ENCODE measurements at regions not wholly inside any gene's neighbourhood (a gene's known extent, or its start where the extent isn't known, plus 50 kb on each side); places are given as distances from the start of the nearest gene placed in this dataset.

DNA sequence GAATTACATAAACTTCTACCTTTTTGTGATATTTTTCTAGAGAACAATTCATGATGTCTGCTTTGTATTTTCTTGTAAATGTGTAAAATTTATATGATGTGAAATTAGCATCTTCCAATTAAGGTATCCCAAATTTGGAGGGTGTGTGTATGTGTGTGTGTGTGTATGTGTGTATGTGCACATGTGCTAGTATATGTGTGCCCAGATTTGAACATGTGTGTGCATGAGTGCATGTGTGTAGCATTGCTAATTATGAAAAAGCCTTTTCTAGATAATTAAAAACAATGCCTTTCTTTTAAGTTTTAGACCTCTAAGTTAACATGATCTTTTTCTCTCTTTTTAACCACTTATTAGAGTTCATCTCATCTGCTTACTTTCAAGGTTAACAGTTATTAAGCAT lies 208.0 kb upstream of the SPOPL start:
- Mint-ChIP-seq H3K4me3 (no peak overlapping the region), H3K36me3 (ENCODE audit: low read depth) (no peaks in the 10 kb centered on the region), H3K27me3 (no peaks in the 10 kb centered on the region), H3K4me1 (ENCODE audit: low read depth) (no peaks in the 10 kb centered on the region), H3K27ac (no peak overlapping the region), H3K9me3 (peaks cover 5% of the 10 kb centered on the region)
- no peaks in the 10 kb centered on the region for H3K4me1 ChIP-seq (ENCODE audit: insufficient read depth, low read length)
- no peak for DNase-seq
- peaks cover 0 to 1% of the 10 kb centered on the region in 2 experiments for H3K9me3 ChIP-seq (ENCODE audit: control insufficient read depth in 1 of 2, insufficient read depth in 1 of 2, low read length in 2 of 2)
- no peak overlapping the region for H3K27ac ChIP-seq (ENCODE audit: low read depth in 1 of 2, low read length in 2 of 2)
- POLR2A ChIA-PET = no interaction called here
- ATAC-seq (ENCODE audit: poor library complexity) = no peak
- TF ChIP-seq, protein P1, sequence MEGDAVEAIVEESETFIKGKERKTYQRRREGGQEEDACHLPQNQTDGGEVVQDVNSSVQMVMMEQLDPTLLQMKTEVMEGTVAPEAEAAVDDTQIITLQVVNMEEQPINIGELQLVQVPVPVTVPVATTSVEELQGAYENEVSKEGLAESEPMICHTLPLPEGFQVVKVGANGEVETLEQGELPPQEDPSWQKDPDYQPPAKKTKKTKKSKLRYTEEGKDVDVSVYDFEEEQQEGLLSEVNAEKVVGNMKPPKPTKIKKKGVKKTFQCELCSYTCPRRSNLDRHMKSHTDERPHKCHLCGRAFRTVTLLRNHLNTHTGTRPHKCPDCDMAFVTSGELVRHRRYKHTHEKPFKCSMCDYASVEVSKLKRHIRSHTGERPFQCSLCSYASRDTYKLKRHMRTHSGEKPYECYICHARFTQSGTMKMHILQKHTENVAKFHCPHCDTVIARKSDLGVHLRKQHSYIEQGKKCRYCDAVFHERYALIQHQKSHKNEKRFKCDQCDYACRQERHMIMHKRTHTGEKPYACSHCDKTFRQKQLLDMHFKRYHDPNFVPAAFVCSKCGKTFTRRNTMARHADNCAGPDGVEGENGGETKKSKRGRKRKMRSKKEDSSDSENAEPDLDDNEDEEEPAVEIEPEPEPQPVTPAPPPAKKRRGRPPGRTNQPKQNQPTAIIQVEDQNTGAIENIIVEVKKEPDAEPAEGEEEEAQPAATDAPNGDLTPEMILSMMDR (IDR thresholded peaks at IDR 0.05) = no peak
- H3K4me3 ChIP-seq (ENCODE audit: low read length) = no peak overlapping the region
- CTCF ChIA-PET = interaction anchor here (1.1 kb wide), 1 partner anchor 9 kb away, joined by 3 read pairs; no protein-coding TSS in a partner anchor
- no peaks in the 10 kb centered on the region for H3K36me3 ChIP-seq (ENCODE audit: insufficient read depth, low read length)
- intact Hi-C loops (cut with DNase I, micrococcal nuclease) = no loop called here
- H3K27me3 ChIP-seq (ENCODE audit: control insufficient read depth in 1 of 2, insufficient read depth in 2 of 2, low read length in 2 of 2) = no peaks in the 10 kb centered on the region

DNA sequence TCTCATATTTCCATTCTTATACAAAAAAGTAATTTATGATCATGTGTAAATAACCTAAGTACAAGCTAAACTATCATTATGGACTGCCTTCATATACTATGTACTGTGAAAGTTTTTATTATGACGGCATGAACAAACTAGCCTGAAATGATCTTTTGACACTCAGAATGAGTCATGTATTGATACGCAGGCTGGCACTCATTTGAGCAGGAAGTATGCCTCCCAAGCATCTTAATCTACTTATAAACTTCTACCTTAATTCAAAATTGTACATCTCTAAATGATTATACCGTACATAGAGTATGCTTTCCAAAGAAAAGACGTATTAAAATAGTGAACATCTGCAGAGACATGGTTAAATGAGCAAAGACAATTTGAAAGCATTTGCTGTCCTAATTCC lies 207.1 kb upstream of the SPOPL start:
- Histone ChIP-seq H3K4me3 (ENCODE audit: low read length) (no peak overlapping the region), H3K27me3 (ENCODE audit: control insufficient read depth in 1 of 2, insufficient read depth in 2 of 2, low read length in 2 of 2) (no peaks in the 10 kb centered on the region), H3K9me3 (ENCODE audit: control insufficient read depth in 1 of 2, insufficient read depth in 1 of 2, low read length in 2 of 2) (no peaks in the 10 kb centered on the region), H3K36me3 (ENCODE audit: insufficient read depth, low read length) (no peaks in the 10 kb centered on the region), H3K27ac (ENCODE audit: low read depth in 1 of 2, low read length in 2 of 2) (no peak overlapping the region), H3K4me1 (ENCODE audit: insufficient read depth, low read length) (no peaks in the 10 kb centered on the region)
- H3K9me3 Mint-ChIP-seq = peaks cover 3% of the 10 kb centered on the region
- no peaks in the 10 kb centered on the region for H3K4me1 Mint-ChIP-seq (ENCODE audit: low read depth)
- CTCF ChIA-PET = no interaction called here
- H3K27ac Mint-ChIP-seq = no peak overlapping the region
- H3K36me3 Mint-ChIP-seq (ENCODE audit: low read depth) = no peaks in the 10 kb centered on the region
- H3K27me3 Mint-ChIP-seq = no peaks in the 10 kb centered on the region
- TF ChIP-seq, protein P1 (IDR thresholded peaks at IDR 0.05) = no peak
- no peak overlapping the region for H3K4me3 Mint-ChIP-seq
- DNase-seq = no peak
- intact Hi-C loops (cut with DNase I, micrococcal nuclease) = no loop called here
- POLR2A ChIA-PET = no interaction called here
- ATAC-seq (ENCODE audit: poor library complexity) = no peak

DNA sequence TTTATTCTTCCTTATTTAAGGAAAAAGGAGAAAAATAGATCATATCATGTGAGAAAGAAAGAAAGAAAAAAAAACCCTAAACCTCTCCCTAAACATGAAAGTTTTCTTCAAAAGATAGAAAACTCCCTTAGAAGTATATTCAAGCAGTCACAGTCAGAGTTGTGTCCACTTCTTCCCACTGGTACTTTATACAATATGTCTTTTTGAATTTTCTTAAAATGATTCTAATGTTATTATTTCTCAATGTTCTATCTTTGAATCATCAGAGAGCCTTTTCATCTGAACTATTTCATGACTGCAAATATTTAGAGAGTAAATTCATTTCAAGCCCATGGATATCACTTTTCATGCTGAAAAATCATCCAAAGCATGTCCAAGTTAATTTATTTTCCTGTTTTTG lies 205.2 kb upstream of the SPOPL start:
- no peaks in the 10 kb centered on the region for H3K4me1 ChIP-seq (ENCODE audit: insufficient read depth, low read length)
- no peak overlapping the region for H3K27ac Mint-ChIP-seq
- no peak overlapping the region for H3K4me3 ChIP-seq (ENCODE audit: low read length)
- H3K9me3 ChIP-seq (ENCODE audit: control insufficient read depth in 1 of 2, insufficient read depth in 1 of 2, low read length in 2 of 2) = no peaks in the 10 kb centered on the region
- TF ChIP-seq, protein P1 (IDR thresholded peaks at IDR 0.05) = no peak
- ChIA-PET CTCF (no interaction called here), POLR2A (no interaction called here)
- H3K27me3 ChIP-seq (ENCODE audit: control insufficient read depth in 1 of 2, insufficient read depth in 2 of 2, low read length in 2 of 2) = no peaks in the 10 kb centered on the region
- no peak overlapping the region for H3K27ac ChIP-seq (ENCODE audit: low read depth in 1 of 2, low read length in 2 of 2)
- H3K4me3 Mint-ChIP-seq = no peak overlapping the region
- intact Hi-C loops (cut with DNase I, micrococcal nuclease) = loop anchor here in 1 of 2 experiments (2.0 kb wide), 1 partner anchor 20 kb away; no protein-coding TSS in a partner anchor
- no peaks in the 10 kb centered on the region for H3K36me3 ChIP-seq (ENCODE audit: insufficient read depth, low read length)
- ATAC-seq (ENCODE audit: poor library complexity) (no peak), DNase-seq (no peak)
- no peaks in the 10 kb centered on the region for H3K27me3 Mint-ChIP-seq
- peaks cover 3% of the 10 kb centered on the region for H3K9me3 Mint-ChIP-seq
- H3K4me1 Mint-ChIP-seq (ENCODE audit: low read depth) = no peaks in the 10 kb centered on the region
- H3K36me3 Mint-ChIP-seq (ENCODE audit: low read depth) = no peaks in the 10 kb centered on the region

Data from CD4-positive, alpha-beta T cell (primary cell).